HG03045 (cell line): ENCODE measurements at regions not wholly inside any gene's neighbourhood (a gene's known extent, or its start where the extent isn't known, plus 50 kb on each side); places are given as distances from the start of the nearest gene placed in this dataset.
"Not testable (repeated sequence)": the region's sequence is repeated elsewhere in the genome, so short reads cannot be mapped to it uniquely, and the experiment has no call there.

Source experiments
- ATAC-seq: cut with Tn5 transposase; IDR thresholded peaks from one replicate; pipeline ENCODE4 v1.9.1; 2021; ENCODE audit warnings: mild to moderate bottlenecking, moderate library complexity; ENCODE audit not compliant: unreplicated experiment

DNA sequence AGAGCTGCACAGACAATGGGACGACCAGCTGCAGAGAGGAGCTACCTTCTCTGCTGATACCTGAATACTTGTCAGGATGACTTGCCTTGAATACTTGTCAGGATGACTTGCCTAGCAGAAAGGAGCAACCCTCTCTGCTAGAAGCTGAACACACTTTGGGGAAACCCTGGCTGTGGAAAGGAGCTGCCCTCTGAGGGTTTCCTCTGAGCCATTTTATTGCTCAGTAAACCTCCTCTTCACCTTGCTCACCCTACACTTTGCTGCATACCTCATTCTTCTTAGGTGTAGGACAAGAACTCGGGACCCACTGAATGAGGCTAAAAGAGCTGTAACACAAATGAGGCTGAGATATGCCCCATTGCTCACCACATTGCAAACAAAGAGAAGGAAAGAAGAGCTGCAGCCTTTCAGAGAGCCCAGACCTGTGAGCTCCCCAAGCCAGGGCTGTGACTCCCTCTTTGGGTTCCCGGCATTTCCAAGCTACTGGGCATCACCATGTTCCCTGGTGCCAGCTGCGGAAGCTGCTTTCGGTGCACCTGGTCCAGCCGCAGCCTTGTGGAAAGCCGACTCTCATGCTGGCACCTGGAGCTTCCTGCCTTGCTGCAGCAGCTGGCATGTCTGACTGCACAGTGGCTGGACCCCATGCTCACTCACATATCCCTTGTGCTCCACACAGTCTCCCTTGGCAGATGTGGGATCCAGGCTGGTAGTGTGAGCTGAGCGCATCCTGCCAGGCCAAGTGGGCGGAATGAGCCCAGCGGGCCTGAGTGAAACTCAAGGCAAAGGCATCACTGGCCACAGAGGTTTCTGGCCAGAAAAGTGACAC, 106.7 kb upstream of the AHI1 start:
- no peak for ATAC-seq

DNA sequence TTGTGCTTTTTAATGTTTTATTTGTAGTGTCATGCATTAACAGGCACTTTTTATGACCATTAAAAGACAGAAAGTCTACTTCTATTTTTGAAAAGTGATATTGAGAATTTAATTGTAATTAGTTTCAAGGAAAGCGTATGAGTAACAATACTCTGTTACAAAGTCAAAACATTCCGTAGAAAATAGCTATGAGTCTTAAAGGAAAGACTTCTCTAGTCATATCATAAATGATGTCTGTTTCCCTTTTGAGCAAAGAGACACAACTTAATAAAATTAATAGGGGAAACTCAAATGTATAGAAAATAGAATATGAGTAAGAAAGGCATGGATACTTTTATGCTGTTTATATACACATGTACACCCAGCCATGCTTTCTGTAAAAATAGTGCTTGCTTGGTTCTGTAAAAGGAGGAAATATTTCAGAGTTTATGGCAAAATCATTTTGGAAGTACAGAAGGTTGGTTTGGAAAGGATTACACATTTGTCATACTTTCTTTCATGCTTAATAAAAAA, 107.8 kb upstream of the AHI1 start:
- ATAC-seq: no peak

DNA sequence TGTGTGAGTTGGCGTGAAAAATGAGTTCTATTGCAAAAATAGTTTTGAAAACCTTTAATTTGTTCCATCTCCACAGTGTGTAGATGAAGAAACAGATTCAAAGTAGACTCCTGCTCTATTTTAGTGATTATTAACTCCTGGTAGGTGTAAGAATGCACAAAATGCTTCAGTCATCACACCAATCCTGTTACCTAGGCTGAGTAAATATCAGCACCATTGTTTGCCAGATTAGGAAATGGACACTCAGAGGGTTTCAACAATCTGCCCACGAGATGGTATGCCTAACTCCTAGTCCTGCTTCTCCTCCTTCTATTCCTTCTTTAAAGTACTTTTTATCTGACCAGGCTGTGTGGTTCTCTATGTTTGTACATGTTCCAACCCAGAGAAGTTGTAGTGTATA, 108.9 kb upstream of the AHI1 start:
- ATAC-seq: no peak

DNA sequence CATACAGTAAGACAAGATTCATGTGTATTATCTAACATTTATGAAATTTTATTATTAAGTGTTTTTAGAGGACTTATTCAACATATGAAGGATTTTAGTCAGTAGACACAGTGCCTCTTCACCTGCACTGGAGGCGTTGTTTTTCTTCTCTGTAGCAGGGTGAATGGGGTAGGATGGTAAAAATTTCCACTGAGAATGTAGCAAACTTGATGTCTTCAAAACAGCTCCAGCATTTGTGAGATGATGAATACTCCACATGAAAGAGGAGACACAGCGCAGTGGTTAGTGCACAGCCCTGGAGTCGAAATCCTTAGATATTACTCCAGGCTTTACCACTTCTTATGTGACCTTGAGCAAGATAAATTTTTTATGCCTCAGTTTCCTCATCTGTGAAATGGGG, 110.5 kb upstream of the AHI1 start:
- ATAC-seq: no peak

DNA sequence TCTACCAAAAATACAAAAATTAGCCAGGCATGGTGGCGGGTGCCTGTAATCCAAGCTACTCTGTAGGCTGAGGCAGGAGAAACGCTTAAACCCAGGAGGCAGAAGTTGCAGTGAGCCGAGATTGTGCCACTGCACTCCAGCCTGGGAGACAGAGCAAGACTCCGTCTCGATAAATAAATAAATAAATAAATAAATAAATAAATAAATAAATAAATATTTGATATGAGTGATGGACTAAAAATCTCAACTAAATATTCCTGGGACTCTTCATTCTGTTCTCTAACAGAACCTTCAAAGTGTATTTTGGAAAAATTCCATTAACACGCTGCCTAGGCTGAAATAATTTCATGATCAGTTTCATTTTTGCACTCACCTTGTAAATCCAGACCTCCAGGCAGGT, 112.7 kb upstream of the AHI1 start:
- not testable (repeated sequence) for ATAC-seq

DNA sequence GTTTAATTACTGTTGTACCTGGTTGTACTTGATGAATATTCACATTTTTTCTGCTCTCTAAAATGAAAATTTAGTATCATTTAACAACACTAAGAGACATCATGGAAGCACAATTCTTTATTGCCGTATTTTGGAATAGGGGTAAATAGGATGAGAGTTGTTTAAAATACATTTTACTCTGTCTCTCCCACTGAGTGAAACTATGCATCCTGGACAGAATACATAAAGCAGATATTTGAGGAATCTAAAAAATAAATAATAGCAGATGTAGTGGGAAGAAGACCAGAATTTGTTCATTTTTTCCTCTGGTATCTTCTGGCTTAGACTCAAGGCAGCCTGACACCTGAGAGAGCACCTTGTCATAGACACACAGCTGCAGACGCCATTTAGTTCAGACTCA, 119.1 kb upstream of the AHI1 start:
- ATAC-seq: no peak

DNA sequence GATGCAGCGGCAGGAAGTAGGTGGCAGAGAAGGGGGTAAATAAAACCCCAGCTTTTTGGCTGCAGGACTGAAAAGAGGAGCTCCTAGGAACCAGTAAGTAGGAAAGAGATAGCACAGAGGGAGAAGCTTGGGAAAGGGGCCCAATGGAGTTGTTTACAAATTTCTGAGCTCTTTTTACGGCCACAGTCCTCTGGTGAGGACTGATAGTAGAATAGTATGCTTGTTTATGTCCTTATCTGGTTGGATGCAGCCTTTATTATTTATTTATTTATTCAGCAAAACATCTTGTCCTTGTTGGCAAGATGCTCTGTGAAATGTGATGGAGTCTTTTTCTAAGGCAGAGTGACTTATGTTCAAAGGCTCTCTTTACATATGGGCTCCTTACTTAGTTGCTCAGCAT, 119.7 kb upstream of the AHI1 start:
- ATAC-seq: no peak

DNA sequence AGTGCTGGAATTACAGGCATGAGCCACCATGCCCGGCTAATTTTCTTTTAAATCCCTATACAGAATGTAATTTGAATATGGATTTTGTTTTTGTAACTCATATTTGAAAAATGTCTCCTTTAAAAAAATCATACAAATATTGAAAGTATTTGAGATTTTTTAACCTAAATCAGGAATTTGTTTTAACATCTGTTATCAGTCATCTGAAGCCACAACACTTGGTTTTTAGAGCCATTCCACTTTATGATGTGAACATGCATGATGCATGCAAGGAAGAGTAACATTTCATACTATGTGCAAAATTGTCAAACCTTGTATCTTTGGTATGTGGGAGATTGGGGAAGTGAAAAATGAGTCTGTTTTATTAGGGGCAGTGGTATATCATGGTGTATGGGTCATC, 124.5 kb upstream of the AHI1 start:
- no peak for ATAC-seq

DNA sequence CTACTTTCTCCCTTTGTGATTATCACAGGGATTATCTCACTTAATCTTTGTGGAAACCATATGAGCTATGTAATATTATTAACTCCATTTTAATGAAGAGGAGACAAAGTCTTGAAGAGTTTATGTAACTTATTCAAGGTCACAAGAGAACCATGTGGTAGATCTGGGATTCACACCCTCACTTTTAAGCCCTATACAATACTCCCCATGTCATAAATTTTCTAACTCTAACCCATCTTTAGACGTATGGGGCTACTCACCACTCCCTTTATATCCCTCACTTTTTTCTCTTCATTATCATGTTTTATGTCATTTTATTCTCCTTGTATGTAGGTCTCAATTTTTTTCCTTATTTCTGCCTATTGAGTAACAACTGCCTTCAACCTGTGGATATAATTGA, 126.4 kb upstream of the AHI1 start:
- ATAC-seq: no peak

DNA sequence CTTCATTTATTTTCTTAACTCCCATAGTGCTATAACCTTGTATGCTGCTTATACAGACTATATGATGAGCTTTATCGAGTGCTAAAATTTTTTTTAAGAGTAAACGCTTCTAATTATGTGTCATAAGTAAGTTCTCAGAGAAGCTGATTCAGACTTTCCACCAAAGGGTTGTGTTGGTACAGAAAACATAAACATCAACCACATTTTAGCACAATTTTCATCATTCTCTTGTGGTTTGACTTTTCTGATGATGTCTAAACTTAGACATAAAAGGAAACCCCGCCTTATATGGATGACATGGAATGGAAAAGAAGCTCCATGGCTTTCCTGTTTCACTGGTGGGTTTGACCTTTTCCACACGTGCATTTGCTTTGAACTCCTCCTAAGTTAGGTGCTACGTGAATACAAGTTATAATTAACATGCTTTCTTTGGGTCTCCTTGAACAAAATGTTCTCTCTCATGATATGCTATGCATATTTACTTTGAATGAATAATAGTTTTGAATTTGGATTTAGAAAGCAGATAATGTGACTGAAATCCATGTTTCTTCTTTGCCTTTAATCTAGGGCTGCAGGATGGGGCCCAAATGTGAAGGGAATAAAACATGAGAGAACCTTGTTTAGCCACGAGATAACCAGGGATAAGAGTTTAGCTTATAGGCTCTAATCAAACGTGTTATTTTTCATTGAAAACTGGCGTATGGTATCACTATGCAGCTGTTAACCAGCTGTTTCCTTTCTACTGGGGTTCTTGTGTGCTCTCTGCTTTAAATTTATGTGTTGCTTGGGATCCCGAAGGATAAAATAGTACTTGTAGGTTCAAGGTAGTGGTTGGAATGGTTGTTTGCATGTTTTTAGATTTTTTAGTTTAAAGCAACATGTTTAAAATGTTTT, 127.1 kb upstream of the AHI1 start:
- no peak for ATAC-seq

DNA sequence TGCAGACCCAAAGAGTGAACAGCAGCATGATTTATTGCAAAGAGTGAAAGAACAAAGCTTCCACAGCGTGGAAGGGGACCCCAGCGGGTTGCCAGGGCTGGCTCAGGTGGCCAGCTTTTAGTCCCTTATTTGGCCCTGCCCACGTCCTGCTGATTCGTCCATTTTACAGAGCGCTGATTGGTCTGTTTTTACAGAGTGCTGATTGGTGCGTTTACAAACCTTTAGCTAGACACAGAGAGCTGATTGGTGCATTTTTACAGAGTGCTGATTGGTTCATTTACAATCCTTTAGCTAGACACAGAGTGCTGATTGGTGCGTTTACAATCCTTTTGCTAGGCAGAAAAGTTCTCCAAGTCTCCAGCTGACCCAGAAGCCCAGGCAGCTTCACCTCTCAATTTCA, 128.5 kb upstream of the AHI1 start:
- not testable (repeated sequence) for ATAC-seq

DNA sequence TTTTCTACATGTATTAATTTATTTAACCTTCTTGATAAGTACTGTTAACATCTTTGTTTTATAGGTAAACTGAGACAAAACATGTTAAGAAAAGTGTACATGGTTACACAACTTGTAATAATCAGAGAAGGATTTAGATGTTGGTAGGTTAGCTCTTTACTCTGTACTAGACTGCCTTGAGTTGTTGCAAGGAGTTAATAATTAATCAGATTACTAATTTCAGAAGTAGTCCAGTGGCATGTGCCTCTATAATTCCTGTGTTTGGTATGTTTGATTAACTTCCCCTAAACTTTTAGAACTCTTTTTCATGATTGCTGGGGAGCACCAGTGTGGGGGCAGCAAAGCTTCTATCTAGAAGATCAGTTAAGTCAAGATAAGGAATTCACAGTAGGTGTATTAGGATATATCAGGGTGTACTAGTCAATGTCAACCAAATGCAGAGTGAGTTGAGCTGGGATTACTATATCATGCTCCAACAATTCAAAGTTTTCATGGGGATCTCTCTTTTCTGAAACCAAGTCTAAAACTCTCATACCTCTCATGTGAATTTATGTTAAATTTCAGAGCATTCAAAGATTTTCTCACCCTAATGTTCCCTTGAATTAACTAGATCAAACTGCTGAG, 129.7 kb upstream of the AHI1 start:
- ATAC-seq: no peak

DNA sequence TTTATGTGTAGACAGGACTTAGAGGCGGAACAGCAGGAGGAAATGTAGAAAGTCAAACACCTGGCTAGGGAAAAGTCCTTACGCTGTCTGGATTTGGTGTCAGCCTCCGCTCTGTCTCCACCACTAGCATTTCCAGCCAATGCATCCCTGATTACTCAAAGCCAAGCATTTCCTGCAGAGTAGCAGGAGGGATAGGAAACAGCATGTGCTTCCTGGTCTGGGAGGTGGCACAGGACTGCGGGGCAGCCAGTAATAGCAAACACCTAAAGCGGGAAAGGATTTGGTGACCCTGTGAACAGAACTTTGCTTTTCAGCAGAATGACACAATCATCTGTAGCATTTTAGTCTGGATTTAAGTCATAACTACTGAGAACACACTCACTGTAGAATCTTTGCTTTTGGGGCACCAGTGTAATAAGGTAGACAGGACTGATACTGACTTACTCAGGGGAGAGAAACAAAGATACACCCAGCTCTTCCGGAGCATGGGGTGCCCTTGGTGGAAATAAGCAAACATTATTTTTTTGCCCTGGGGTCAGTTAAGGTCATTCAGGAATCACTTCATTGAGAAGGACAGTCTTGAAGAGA, 133.3 kb upstream of the AHI1 start:
- no peak for ATAC-seq

DNA sequence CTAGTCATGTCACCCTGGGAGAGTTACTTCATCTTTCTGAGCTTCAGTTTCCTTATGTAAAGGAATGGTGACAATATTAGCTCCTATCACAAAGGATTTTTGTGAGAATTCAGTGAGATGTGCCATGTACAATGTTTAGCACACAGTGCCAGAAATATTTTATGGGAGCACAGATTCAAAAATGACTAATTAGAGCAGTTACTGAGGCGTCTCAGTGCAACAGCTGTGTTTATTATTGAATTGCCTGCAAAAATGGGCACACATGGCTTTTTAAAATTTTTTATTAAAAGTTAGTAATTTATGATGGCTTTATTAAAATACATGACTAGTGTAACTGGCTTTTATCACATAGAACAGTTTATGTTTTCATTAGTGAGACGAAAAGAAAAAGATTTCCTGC, 134.3 kb upstream of the AHI1 start:
- no peak for ATAC-seq

DNA sequence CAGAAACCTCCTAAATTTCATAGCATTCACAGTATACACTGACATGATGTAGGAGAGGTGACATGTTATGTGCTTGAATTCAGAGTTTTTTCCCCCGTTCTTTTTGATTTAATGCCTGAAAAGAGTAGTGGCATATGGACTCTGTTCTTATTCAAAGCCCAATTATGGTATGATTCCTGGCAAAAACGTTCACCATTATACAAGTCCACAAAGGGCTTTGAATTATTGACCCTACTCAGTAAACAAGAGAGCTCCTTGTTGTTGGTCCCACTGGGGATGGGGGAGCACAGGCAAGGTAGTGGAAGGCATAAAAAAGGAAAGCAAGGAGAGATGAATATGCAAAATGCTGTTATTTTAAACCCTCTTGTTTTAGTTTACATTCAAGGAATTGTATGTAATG, 136.0 kb upstream of the AHI1 start:
- ATAC-seq: no peak

DNA sequence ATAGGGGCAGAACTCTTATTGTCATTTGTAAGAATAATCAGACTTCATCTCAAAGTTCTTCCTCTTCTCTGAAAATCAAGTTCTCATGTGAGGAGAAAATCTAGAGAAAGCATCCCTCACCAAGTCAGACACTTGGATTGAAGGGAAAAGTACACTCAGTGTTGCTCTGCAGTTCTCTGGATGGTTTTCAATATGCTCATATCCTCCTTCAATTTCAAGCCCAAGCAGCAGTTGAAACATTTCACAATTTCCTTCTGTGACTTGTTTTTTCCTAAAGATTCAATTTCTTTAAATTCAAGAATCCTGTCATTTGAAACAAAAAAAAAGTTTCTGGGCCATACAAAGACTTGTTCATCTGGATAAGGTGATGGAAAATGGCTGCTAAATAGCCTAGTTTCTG, 140.2 kb upstream of the AHI1 start:
- no peak for ATAC-seq

DNA sequence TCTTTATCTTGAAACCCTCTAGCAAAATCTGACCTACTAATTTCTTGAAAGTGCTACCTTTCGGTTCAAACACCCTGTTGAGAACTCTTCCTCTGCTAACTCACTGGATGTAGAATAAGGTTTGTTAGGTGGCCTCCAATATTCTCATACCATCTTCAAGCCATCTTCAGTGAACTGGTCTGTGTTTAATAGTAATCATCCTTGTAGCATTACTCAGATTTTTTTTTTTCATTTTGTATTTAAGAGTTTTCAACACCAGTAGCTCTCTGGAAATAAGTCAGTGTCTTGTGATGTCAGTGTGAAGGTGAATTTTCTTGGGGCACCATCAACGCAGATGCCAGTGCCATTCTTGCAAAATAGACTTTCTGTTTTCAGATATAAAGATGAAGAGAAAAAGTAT, 140.6 kb upstream of the AHI1 start:
- no peak for ATAC-seq

DNA sequence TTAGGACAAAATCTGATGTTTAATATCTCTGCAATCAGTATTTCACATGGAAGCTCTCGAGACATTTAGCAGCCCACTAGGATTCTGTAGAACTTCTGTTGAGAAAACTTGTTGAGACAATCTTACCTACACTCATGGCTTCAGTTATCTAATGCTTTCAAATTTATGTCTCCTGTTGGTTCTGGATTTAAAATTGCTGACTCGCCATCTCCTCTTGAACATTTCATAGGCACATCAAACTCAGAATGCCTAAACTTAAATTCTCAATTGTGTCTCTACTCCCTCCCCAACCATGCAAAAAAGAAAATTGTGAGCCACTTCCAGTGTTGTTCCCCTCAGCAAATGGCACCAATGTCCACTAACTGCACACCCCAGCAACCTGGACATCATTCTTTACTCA, 142.5 kb upstream of the AHI1 start:
- no peak for ATAC-seq

DNA sequence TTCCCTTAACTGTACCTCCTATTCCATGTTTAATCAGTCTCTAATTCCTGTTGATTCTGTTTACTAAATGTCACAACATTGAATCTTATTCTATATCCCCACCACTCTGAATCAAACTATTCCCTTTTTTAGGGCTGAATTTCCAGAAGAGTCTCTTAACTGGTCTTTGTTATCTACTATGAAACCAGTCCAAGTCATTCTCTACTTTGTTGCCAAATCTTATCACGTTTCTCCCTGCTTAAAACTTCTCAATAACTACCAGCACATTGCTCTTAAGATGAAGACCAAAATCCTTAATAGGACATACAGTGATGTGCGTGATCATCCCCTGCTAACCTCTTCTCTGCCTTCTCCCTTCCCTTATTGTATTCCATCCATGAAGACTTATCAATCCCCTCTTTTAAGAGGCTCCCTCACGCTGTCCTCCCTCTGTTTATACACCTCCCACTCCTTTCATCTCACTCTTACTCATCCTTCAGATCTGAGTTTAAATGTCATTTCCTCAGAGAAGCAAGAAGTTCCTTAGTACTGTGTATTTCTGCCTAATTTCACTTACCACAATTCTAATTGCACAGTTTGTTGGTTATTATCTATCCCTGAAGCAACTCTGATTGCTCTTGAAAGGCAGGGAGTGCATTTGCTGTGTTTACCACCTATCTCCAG, 143.0 kb upstream of the AHI1 start:
- peak; percentile 56 for ATAC-seq

DNA sequence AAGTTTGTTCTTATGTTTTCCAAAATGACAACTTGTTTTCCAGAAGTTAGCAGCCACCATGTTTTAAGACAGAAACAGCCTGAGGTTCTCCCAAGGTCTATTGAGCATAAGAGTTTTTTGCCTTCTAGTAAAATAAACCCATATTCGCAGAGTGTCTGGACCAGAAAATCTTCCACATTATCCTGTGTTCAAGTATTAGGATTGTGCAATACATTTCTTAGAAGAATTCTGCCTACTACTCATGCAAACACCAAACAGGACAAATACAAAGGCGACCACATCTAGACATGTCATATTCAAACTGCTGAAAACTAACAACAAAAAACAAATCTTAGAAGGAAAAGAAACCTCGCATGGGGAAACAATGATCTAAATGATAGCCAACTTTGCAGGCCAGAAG, 145.4 kb upstream of the AHI1 start:
- ATAC-seq: no peak

DNA sequence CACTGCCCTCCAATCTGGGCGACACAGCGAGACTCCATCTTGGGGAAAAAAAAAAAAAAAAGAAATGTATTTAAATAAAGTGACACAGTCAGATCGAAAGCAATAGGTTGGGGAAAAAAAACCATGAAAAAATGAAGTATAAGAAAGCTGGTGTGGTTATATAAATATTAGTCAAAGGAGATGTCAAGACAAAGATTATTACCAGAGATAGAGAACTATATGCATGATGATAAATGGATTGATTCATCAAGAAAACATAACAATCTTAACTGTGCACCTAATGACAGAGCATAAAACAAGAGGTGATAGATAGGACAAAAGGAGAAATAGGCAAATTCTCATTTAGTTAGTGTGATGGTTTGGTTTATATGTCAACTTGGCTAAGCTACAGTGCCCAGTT, 146.9 kb upstream of the AHI1 start:
- ATAC-seq: no peak
